NCI-H146 (cell line): ENCODE measurements at regions not wholly inside any gene's neighbourhood (a gene's known extent, or its start where the extent isn't known, plus 50 kb on each side); places are given as distances from the start of the nearest gene placed in this dataset.
A peak's percentile ranks its signal among the peaks of the same experiment; 100 is the strongest.

ENCODE experiments used
- DNase-seq: peaks from one replicate; lab custom pipeline; 2025; lab: John Stamatoyannopoulos, UW

DNA sequence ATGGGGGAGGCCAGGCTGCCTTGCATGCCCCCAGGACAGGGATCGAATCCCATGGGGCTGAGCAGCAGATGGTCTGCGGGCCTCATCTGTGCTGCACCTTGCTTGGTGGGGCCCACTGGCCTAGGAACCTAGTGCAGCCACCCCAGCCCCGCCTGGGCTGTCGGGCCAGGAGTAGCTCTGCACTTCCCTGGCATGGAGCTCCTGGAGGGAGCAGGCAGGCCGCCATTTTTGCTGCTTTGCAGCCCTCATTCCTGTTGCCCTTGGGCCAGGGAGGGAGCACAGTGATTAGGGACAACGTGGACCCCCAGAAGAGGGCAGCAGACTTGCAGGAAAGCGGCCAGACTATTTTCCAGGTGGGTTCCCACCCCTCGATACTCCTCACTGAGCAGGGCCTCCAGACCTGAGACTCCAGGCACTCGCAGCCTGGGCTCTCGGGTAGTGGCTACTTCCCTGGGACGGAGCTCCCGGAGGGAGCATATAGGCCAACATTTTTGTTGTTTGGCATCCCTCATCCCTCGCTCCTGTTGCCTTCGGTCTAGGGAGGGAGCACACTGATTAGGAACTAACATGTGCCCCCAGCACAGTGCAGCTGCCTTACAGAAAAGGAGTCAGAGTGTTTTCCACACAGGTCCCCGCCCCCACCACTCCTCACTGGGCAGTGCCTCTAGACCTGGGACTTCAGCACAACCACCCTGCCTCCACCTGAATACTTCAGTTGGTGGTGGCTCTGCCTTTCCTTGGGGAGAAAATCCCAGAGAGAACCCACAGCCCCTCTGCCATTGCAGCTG is 99.5 kb downstream of the MAIP1 start:
- peak; percentile 4 for DNase-seq

DNA sequence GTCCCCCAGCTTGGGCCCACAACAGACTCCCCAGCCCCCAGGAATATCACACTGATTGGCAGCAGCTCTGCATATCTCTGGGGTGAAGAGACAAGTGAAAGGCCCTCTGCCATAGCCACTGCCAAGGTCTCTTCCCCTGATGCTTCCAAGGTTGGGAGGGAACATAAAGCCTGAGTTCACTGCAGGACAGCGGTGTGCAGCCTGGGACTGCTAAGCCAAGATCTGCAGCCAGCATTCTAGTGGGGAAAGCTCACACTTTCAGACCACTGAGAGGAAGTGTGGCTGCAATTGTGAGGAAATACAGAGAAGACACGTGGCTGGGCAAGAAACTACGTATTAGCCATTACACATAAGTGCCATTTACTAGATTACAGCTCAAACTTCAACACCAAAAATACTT is 100.7 kb downstream of the MAIP1 start:
- DNase-seq: no peak

DNA sequence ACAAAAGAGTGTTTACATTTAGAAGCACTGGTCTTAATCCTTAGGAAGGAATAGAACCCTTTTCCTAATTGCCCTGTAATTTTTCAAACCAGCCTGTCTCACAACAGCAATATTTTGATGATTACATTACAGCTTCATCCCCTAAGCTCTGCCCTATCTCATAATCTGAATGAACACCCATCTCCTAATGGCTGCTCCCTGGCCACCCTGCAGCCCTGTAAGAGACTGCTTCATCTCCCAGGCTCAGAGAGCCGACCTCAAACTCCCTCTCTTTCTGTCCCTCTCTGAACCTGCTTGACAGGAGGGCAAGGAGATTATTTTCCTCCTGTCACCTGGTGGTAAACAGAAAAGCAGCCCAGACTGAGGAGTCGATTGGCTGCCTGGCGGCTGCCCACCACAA is 107.8 kb downstream of the MAIP1 start:
- no peak for DNase-seq

DNA sequence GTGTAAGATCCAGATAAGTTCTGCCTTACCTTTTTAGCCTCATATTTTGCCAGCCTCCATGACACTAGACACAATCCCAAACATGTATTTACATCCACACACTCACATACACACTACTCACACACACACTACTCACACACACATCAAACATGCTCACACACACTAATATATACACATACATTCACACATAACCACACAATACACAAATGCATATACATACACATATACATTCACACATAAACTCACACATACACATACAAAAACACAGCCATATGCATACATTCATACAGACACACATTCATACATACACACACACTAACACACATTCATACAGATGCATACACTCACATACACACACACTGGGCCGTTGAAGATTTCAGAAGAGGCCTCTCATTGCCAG is 109.5 kb downstream of the MAIP1 start:
- no peak for DNase-seq

DNA sequence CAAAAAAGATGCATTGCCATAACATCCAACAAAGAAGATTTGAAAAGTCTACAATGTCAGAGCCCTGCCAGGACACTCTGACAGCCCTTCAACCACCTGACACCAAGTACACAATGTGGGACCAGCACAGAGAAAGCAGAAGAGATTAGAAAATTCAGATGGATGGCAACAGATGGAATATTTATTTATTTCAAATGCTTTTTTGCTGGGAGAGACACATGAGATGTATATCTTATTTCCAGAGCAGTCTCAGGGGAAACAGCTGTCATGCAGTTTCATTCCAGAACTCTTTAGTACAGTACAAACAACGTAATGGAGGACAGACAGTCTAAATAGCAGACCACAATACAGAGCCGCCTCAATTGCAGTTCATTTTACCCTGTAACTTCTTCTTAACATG is 110.1 kb downstream of the MAIP1 start:
- no peak for DNase-seq

DNA sequence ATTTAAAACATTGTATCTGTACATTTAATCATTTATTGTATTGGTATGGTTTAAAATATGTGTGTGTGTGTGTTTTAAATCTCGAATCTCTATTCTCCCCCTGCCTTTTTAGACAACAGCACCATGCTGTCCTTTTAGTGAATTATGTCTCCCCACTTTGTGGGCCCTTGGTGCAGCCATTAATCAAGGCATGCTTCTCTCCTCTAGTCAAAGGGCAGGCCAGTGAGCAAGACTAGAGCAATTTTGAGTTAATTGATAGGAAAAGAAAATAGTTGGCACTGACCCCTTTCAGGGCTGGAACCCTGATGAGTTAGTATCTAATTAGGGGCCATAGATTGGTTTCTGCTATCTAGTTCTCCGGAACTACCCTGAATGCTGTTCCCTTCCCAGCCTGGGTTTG is 111.0 kb downstream of the MAIP1 start:
- no peak for DNase-seq

DNA sequence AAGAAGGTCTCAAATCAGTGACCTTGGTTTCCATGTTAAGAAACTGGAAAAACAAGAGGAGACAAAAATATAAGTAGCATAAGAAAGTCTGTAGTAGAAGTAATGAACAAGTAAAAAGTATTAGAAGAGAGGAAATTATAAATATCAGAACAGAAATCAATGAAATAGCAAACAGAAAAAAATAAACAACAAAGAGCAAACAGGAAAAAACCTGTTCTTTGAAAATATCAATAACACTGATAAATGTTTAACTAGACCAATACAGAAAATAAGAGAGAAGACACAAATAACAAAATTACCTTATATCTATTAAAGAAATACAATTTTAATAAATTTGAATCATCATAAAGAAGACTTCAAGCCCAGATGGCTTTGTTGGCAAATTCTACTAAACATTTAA is 113.3 kb downstream of the MAIP1 start:
- no peak for DNase-seq

DNA sequence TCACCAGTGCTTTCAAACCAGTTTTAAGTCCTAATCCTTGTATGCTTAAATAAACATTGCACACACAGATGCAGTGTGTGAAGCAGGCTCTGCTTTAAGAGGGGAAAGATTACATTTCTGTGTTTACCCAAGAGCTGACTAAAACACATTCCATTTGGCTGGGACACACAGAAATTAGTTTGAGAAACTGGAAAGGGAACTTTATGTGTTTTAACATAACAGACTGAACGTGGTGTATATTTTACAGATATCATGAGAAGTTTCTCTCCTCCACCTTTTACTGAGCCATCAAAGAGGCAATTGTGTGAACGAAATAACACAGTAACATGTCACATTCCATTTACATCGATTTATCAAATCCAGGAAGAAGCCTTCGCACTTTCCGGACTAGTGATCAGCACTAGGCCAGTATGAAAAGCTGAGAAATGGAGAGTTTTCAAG is 121.8 kb downstream of the MAIP1 start:
- no peak for DNase-seq

DNA sequence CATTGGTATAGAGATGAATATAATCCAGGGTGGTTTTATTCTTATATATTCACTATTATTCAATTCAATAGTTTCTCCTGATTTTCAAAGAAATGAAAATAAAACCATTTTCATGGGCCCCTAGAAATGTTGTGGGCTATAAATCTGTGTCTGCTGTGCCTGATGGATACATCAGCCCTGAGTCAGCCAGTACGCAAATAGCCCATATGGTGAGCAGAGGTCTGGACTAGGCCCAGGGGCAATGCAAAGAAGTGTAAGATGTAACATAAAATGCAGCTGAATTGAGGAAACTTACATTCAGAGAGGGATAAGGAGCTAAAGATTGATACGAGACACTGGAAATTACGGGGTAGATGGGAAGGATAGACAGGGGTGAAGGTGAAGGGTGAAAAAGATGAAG is 122.5 kb downstream of the MAIP1 start:
- no peak for DNase-seq

DNA sequence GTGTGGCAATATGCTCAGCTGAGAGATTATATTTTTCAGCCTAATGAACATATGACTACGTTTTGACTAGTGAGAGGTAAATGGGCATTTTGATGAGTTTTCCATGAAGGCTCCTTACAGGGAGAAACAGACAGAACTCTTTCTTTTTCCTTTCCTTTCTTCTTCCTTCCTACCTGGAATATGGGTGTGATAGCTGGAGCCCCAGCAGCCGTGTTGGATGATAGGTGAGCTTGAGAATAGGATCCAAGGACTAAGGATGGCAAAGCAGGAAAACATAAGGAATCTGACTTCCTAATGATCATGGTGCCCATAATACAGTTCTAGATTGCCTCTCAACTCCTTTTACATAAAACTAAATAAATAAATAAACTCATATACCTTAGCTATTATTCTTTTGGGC is 124.0 kb downstream of the MAIP1 start:
- DNase-seq: no peak

DNA sequence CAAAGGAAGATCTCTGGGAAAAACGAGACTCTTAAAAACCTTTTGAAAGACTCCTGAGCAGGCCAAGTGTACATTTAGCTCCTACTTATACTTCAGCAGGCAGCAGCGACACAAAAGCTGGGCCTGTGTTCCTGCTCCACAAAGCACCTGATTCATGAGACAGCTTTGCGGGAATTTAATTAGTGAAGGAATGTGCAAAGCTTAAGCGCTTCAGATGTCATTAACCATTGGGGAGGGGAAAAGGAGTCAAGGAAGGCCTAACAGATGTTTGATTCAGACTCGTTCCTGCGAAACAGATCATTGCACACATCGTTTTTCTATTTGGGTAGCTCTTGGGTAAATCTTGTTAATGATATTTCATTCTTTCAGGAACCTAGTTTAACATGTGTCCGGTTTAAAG is 125.9 kb downstream of the MAIP1 start:
- DNase-seq: no peak

DNA sequence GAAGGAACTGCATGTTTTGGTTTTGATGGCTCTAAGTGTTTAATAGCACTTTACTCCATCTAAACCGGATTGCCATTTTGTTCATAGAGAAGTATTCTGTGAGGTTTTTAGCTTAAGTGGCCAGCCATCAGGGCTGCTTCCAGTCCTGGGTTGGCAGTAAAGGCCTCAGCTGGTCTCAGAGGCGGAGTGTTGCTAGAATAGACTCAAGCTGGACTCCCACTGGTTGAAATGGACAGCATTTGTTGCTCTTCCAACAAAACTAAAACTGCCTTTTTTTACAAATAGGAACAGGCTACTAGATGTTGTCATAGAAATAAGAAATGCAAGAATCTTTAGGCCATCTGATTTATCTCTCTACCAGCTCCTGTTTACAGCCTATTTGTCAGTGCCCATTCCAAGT is 126.4 kb downstream of the MAIP1 start:
- no peak for DNase-seq

DNA sequence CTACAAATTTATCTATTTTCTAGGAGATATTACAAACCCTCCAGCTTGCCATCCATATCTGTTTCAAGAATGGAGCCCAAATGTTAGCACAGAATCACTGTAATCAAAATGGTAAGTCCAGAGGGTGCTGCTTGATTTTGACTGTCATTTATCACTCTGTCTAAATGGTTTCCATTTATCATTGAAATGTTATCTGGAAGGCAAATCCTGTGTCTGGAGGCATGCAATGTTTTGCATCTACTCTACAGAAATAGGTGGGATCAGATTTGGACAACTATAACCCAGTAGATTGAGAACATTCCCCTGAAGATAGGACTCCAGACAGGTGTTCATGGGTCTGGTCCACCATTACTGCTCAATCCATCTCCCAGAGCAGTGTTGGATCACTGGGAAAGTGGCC is 128.7 kb downstream of the MAIP1 start:
- no peak for DNase-seq

DNA sequence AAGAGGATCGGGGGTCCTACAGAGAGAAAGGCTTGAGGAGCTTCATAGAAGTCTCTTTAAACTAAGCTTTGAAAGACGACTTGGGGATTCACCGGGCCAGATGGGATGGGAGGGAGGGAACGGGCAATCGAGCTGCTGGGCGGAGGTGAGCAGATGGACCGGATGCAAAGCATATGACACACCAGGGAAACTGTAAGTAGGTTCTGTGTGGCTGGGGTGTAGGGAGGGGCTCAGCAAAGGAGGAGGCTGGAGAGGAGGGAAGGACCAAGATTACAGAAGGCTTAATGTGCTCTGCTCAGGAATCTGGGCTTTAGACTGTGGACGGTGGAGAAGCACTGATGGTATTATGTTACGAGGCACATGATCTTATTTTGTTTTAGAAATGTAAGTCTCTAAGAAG is 131.5 kb downstream of the MAIP1 start:
- DNase-seq: no peak

DNA sequence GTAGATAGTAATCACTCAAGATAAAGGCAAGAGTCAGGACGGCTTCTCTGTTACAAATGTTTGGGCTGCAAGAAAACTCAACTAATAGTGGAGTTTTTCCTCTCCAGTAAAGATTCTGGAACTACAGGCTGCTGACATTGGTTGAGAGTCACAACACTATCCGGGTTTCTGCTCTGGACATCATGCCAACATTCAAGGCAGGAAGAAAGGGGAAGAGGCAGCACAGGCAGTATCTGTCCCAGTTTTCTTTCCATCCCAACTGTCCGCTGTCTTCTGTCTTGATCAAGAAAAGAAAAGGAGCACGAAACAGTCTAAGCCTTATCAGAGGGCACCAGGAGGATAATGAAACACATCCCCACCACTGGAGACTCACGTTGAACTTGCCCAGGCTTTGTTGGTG is 132.1 kb downstream of the MAIP1 start:
- DNase-seq: no peak

DNA sequence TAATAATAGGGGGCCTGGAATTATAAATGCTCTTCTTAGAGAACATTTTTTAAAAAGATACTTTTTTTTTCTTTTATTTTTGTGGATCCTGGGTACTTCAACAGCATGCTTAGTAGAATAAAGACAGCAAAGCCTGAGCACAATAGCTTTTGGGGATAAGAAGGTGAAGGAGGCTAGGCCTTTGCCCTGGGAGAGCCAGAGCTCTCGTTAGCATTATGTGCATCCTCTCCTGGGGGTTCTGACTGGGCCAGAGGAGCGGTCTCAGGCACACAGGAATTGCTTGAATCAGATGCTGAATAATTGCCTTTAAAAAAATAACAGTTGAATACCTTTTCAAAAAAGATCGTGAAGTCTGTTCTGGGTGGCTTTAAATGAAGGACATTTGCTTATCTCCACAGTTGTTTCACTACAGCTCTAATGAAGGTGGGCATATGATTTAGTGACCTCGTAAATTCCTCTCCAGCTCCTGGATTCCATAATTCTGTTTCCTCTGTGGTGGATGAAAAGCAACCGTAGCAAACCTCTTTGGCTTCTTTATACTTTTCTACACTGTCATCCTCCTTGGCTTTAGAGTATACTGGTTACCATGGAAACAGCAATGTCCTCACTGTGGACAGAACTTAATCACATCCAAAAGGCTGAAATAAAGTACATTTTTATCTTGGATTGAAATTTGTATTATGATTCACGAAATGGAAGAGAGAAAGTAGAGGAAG is 133.8 kb downstream of the MAIP1 start:
- no peak for DNase-seq

DNA sequence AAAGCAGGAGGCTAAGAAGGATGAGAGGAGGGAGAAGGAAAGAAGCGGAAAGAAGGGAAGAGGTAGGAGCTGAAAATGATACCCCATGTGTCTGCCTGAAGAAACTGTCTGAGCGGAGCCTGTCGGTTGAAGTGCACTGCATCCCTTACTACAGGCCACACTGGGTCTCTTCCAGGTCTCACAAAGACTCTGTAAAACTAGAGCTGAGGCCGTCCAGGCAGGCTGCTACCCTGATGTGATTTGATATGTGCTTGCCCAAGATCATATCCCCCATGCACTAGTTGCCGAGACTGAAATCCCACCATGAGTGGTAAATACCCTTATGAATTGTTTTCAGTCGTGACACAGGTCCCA is 134.4 kb downstream of the MAIP1 start:
- no peak for DNase-seq

DNA sequence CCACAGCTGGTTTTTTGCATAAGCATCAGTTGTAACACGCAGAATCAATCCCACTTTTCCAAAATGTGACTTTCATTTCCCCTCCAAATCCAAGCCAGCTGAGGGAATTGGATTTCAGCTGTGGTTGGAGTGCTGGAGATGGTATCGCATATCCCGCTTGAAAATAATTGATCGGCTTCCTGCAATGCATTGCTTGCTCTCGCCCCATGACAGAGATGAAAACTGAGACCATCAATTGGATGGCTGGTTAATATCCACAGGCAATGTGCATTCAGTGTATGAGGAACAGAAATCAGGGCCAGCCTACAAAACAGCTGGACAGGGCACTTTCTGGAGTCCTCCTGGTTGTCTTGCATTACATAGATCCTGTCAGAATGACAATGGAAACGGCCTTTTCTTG is 135.3 kb downstream of the MAIP1 start:
- peak; percentile 8 for DNase-seq

DNA sequence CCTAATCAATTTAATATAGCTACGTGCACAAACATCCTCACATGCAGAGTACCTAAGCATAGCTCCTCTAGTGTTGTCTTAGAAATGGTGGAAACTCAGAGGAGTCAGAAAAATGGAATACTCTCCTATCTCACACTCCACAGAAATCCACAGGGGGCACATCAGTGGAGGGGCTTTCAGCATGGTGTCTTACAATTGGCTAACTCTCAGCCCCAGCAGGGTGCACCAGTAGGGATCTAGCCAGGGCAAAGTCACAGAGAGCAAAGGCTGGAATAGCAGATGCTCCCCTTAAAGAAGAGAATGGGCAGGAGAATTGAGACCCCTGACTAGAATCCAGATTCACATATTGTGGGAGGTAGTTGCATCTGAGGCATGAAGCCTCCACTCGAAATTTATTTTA is 135.7 kb downstream of the MAIP1 start:
- peak; percentile 2 for DNase-seq

DNA sequence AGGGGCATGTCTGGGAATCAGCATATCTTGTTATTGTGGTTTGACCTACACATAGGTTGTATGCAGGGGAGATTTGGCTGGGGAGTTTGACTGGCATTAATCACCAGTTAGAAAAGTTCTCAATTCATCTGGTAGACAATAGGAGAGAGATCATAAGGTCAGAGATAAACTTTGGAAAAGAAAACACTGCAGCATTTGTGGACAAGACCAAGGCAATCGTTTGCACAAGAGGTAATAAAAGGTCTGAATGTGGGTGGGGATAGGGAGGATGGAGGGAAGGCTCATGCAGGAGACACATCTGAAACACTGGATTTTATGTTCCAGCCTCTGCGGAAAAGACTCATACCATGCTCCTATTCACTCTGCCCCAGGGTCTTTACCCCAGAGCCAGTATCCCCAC is 136.9 kb downstream of the MAIP1 start:
- no peak for DNase-seq

DNA sequence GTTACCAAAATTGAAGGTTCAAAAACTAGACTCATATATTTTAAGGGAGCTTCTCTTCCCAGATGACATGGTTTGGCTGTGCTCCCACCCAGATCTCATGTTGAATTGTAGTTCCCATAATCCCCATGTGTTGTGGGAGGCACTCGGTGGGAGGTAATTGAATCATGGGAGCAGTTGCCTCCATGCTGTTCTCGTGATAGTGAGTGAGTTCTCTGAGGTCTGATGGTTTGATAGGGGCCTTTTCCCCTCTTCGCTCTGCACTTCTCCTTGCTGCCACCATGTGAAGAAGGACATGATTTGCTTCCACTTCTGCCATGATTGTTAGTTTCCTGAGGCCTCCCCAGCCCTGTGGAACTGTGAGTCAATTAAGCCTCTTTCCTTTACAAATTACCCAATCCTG is 140.1 kb downstream of the MAIP1 start:
- DNase-seq: no peak

DNA sequence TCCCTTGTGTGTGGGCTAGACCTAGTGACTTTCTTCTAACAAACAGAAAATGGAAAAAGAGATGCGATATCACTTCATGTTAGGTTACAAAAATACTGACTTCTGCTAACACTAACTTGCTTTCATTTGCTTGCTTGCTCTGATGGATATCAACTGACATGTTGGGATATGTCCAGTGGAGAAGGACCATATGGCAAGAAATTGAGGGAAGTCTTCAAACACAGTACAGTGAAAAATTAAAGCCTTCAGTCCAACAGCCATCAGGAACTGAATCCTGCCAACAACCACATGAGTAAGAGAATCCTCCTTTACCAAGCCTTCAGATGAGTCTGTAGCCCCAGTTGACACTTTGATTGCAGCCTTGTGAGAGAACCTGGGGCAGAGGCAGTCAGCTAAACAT is 143.9 kb downstream of the MAIP1 start:
- no peak for DNase-seq

DNA sequence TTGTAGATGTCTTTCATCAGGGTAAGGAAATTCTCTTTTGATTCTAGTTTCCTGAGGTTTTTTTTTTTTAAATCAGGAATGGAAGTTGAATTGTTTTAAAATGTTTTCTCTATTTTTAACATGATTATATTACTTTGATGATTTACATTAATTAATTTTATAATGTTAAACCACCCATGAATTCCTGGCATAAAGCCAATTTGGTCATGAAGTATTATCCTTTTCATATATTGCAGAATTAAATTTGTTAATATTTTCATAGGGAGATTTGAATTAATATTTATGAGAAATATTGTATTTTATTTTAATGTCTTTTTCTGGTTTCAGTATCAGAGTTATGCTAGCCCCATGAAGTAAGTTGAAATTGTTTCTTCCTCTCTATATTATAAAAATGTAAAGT is 144.6 kb downstream of the MAIP1 start:
- no peak for DNase-seq

DNA sequence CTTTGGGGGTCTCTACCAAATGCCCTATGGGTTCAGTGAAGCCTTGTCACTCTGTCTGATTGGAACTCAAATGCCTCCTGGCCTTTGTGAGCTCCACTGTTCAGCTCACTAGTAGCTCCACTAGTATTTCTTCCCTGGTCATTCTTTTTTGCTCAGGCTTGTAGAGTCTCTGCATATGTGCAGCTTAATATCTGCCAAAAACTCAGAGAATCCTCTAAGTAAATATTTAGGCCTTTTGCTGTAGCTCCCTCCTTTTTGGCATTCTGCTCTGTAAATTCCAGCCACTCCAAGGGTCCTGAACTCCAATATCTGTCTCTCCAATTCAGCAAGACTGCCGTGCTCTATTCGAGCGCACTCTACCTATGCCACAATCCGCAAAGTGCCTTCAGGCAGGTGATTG is 146.5 kb downstream of the MAIP1 start:
- DNase-seq: no peak
